Lung (tissue), 11 donors: ENCODE measurements at regions not wholly inside any gene's neighbourhood (a gene's known extent, or its start where the extent isn't known, plus 50 kb on each side); places are given as distances from the start of the nearest gene placed in this dataset.

Source experiments
- ATAC-seq: fragments of 200-7000 bp; cut with Tn5 transposase; one replicate; pipeline ENCODE4 v1.9.1; 2020; ENCODE audit warnings: moderate number of reproducible peaks; ENCODE audit not compliant: insufficient read depth, low FRiP score
- DNase-seq, 3 donors: peaks; one replicate each; pipeline ENCODE4 v3.0.0-alpha.2; 2013 to 2017
- H3K27ac ChIP-seq, 2 donors: one replicate each; pipeline ENCODE4 v1.5.1; 2013; ENCODE audit warnings: mild to moderate bottlenecking in 2 of 2, moderate library complexity in 2 of 2, control low read depth in 1 of 2, inconsistent platforms in 1 of 2, low read depth in 1 of 2, low read length in 1 of 2
- H3K27me3 ChIP-seq, 3 donors: one replicate each; pipeline ENCODE4 v1.5.1; 2013; ENCODE audit warnings: low read length in 2 of 3; ENCODE audit not compliant: control insufficient read depth in 3 of 3, insufficient read depth in 3 of 3
- H3K36me3 ChIP-seq, 4 donors: one replicate each; pipeline ENCODE4 v1.5.1; 2013; ENCODE audit warnings: low read length in 4 of 4, mild to moderate bottlenecking in 1 of 4, moderate library complexity in 1 of 4; ENCODE audit not compliant: control insufficient read depth in 4 of 4, insufficient read depth in 4 of 4
- H3K4me1 ChIP-seq, 5 donors: one replicate each; pipeline ENCODE4 v1.5.1; 2013; ENCODE audit warnings: low read length in 5 of 5, mild to moderate bottlenecking in 2 of 5, moderate library complexity in 1 of 5; ENCODE audit not compliant: control insufficient read depth in 5 of 5, insufficient read depth in 5 of 5
- H3K4me3 ChIP-seq: one replicate; pipeline ENCODE4 v1.5.1; 2013; ENCODE audit warnings: mild to moderate bottlenecking, control low read depth, moderate library complexity
- H3K9ac ChIP-seq, 2 donors: one replicate each; pipeline ENCODE4 v1.5.1; 2013; ENCODE audit warnings: low read length in 2 of 2, control low read depth in 1 of 2; ENCODE audit not compliant: insufficient read depth in 1 of 2
- H3K9me3 ChIP-seq, 4 donors: one replicate each; pipeline ENCODE4 v1.5.1; 2013; ENCODE audit warnings: low read length in 3 of 4, mild to moderate bottlenecking in 1 of 4, moderate library complexity in 1 of 4; ENCODE audit not compliant: control insufficient read depth in 4 of 4, insufficient read depth in 3 of 4
- CTCF ChIP-seq: IDR thresholded peaks from 2 replicates; pipeline ENCODE4 v1.5.1; 2012; ENCODE audit warnings: mild to moderate bottlenecking; ENCODE audit errors: control extremely low read depth, extremely low read depth
- WGBS, 2 donors: extraction: QIAGEN DNeasy Blood & Tissue Kit; methylation state at CpG; one replicate each; pipeline ENCODE4 v1.1.7; 2013; 5-methylcytosine and 5-hydroxymethylcytosine counted together
- donor health status: control.
- donor health status: control.
- donor health status: Bipolar disorder and iron deficiency.
- donor health status: healthy.
- donor health status: DM: yes; HTN: yes; CAD: no.

- Histone ChIP-seq H3K36me3 (no peaks in the 10 kb centered on the region), H3K27me3 (no peaks in the 10 kb centered on the region), H3K9me3 (no peaks in the 10 kb centered on the region), H3K4me3 (no peak overlapping the region), H3K9ac (peak overlapping the region in 1 of 2 donors; percentile 46), H3K27ac (no peak overlapping the region), H3K4me1 (peaks cover 0 to 55% (median 4%) of the 10 kb centered on the region in 5 donors)
- DNase-seq (peak; percentile 33 to 84 (median 84)), ATAC-seq (no peak)
- 41 to 56% methylated on average over 8 of the region's 8 CpGs for WGBS, 2 donors
- TF ChIP-seq CTCF: no peak
Measured at GRCh38 chr2:66872986-66873754, 438.2 kb downstream of the MEIS1 start.

DNA sequence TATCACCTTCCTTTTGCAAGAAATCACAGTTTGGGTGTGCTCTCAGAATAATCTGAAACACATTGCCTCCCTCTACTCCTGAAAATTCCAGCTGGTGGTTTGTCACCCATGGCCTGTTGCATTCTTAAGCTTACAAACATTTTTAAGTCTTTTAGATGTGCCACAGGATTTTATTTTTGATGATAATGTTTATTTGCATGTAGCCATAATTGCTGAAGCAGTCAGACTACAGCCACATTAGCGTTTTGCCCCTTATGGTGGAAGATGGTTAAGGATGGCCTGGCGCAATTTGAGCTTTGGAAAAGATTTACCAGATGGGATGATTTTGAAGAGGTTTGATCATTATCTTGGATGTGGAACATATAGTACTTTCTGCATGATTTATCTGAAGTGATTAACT is 439.5 kb downstream of the MEIS1 start:
- WGBS, 2 donors: 90 to 92% methylated on average over 2 of the region's 2 CpGs
- no peak for ATAC-seq

DNA sequence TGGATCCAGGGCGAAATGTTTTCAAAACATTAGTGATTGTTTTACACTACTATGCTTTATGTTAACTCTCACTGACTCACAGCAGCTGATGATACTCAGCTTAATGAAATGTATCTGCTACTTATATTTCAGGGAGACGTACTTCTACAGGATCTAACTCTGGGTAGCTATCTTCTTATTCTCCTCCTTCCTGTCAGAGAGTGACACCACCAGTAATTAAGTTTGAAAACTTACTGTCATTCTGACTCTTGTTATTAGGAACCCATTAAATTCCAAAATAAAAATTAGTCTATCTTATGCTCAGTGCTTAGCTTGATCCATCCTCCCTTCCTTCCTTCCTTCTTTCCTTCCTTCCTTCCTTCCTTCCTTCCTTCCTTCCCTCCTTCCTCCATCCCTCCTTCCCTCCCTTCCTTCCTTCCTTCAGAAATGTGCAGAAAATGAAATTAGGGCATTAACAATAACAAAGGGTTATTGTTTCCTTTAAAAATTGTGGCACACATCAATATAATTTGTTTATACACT is 441.1 kb downstream of the MEIS1 start:
- Histone ChIP-seq H3K27ac (no peak overlapping the region), H3K9me3 (no peaks in the 10 kb centered on the region), H3K4me1 (peaks cover 0 to 58% (median 4%) of the 10 kb centered on the region in 5 donors), H3K4me3 (no peak overlapping the region), H3K36me3 (no peaks in the 10 kb centered on the region), H3K9ac (no peak overlapping the region), H3K27me3 (no peaks in the 10 kb centered on the region)
- 85% methylated on average over 2 of the region's 2 CpGs for WGBS, 2 donors
- DNase-seq (peak in 1 of 3 donors; percentile 24), ATAC-seq (no peak)
- no peak for TF ChIP-seq CTCF

More for the DNA sequence above, 439.5 kb downstream of the MEIS1 start:
- peaks cover 0 to 55% (median 4%) of the 10 kb centered on the region in 5 donors for H3K4me1 ChIP-seq
- no peak for TF ChIP-seq CTCF
- H3K9me3 ChIP-seq: no peaks in the 10 kb centered on the region
- no peaks in the 10 kb centered on the region for H3K36me3 ChIP-seq
- no peak overlapping the region for H3K27ac ChIP-seq
- no peak overlapping the region for H3K4me3 ChIP-seq
- no peaks in the 10 kb centered on the region for H3K27me3 ChIP-seq
- no peak for DNase-seq
- no peak overlapping the region for H3K9ac ChIP-seq
